HG02870 (cell line): ENCODE measurements at regions not wholly inside any gene's neighbourhood (a gene's known extent, or its start where the extent isn't known, plus 50 kb on each side); places are given as distances from the start of the nearest gene placed in this dataset.
"Not testable (repeated sequence)": the region's sequence is repeated elsewhere in the genome, so short reads cannot be mapped to it uniquely, and the experiment has no call there.

Experiments used
- ATAC-seq: cut with Tn5 transposase; IDR thresholded peaks from one replicate; pipeline ENCODE4 v1.9.1; 2021; ENCODE audit warnings: mild to moderate bottlenecking, moderate library complexity; ENCODE audit not compliant: unreplicated experiment

DNA sequence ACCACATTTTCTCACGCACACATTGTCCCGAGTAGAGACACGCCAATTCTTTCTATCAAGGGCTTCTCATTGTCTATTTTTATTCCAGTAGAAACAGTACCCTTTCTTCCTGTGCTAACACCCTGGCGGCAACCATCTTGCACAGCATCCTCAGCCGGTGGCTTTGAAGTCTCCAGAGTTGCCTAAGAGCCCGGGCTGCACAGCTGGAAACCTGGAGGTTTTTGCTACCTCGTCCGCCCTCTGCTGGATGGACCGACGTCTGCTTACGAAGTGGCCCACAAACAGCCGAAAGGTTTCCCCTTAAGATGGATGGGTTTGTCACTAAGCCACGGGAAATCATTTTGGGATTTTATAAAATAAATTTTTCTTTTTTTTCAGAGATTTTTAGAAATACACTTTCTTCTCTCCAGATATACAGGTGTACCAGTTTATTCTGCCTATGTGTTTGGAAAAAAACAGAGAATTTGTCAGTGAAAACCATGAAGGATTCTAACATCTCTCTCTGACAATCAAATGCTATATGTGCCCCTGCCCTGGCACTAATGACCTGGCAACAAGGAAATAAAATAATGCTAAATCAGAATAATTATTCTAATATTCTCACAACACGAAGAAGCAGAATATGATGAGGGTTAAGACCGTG, 81.8 kb upstream of the FAM204A start:
- ATAC-seq = peak; percentile 92

- ATAC-seq = no peak
Observed at GRCh38 chr10:118422241-118422640, 80.1 kb upstream of the FAM204A start.

DNA sequence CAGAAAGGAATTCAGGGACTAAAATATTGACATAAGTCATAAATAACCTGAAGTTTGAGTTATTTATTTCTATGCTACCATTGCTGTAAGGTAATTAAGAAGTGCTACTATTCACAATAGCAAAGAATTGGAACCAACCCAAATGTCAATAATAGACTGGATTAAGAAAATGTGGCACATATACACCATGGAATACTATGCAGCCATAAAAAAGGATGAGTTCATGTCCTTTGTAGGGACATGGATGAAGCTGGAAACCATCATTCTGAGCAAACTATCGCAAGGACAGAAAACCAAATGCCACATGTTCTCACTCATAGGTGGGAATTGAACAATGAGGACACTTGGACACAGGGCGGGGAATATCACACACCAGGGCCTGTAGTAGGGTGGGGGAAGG, 77.9 kb upstream of the FAM204A start:
- not testable (repeated sequence) for ATAC-seq

DNA sequence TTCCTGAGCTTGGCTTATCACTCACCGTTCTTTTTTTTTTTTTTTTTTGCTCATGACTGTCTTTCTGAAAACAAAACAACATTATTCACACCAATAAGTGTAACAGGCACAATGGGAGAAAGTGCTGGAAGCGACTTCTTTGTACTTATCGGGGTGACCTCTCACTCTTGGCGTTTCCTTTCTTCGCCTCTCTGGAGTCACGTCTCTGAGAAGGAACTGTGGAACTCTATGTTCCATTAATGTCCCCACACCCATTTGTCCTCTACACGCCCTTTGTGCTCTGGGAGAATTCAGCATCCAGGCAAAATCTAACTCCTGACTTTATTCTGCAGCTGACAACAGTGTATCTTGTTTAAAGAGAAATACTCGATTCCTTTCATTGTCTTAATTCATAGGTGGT, 70.8 kb upstream of the FAM204A start:
- no peak for ATAC-seq

GRCh38 chr10:118412132-118412760, 70.1 kb upstream of the FAM204A start:
- ATAC-seq = no peak

DNA sequence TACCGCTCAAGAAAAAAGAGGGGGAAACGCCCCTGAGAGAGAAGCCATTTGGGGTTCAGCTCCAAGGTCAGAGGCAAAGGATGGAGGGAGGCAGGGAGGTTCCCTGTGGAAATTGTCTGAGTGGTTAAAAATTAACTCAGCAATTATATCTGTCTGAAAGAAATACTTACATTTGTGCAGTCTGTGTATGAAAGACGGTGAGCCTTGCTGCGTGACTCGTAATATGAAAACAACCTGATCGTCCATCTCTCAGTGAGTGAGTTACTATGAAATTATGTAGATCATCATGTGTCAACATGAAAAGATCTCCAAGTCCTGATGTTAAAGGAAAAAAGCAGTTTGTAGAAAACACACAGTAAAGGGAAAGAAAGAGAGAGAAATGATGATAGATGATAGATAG, 67.2 kb upstream of the FAM204A start:
- ATAC-seq = no peak

DNA sequence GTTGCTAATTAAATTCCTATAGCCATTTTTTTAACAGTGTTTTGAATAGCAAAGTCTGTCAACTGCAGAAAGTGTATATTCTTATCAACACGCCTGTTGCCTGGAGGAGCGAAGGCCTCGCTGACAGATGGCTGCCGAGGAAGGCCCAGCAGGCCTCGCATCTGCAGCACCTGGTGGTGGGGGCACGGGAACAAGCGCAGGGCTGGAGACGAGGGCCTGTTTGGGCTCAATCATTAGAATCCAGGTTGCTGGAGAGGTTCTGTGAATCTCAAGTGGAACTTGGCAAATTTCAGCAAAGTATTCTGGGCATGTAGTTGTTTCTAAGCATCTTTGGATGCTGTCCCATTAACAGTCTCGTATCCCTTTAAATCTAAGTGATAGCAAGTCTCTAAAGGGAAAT, 66.1 kb upstream of the FAM204A start:
- ATAC-seq = no peak

DNA sequence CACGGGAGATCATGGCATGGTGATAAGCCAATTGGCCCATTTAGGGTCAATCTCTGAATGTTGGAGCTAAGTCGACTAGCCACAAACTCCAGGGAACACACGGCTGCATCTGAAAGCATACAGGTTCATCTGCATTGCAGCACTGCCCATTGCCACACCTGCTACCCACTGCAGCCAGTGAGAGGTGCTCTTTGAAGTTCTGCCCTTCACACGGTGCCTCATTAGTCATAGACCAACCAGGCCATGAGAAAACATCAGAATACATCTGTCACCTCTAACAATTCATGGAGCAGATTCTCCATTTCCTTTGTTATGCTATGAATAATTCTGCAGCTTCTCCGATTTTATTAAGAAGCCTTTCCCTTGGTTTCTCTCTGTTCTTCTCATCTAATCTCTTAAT, 65.7 kb upstream of the FAM204A start:
- no peak for ATAC-seq

DNA sequence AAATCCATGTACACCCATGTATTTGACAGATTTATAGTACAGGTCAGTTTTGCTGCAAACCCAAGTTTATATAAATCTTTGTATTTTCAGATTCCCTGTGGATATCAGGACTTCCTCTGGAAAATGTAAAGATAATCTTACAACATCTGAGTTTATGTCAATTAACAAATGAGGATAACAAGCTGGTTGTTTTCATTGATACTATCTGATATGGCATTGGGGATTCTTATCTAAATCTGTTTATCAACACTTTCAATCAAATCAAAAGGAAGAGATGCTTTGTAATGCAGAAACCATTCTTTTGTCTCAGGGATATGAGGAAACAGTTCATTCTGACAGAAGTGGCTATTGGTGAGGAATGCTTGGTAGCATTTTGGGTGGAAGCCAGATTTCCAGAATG, 64.9 kb upstream of the FAM204A start:
- no peak for ATAC-seq

DNA sequence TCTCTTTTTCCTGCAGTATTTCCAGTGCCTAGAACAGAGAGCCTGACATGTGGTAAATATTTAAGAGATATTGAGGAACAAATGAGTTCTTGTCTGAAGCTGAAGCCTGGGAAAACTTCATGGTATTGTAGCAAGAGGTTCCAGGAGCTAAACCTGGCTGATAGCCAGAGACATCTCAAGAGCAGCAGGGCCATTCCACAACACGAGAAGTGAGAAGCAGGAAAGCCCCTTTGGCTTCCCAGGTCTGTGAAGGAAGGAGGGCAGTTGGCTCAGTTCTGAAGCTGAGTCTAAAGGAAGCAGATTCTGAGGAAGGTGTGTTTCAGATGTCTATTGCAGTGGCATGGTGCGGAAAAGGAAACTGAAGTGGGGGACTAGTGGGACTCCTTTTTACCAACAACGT, 63.8 kb upstream of the FAM204A start:
- ATAC-seq = no peak

DNA sequence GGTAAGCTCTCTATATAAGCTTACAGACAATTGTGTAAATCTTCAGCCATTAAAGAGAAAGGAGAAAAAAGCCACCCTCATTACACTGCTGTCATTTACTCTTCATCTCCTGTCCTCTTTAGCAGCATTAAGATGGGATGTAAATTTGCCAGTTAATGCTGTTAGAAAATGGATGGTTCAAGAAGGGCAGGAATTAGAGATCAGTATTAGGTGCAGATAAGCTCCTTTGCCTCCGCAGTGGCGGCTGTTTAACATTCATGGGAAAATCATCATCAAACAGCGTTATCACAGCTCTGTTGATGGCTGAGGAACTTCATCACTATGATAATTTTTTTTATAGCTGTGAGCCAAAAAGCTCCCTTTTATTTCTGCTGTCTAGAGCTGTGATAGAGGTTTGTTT, 61.8 kb upstream of the FAM204A start:
- ATAC-seq = no peak

DNA sequence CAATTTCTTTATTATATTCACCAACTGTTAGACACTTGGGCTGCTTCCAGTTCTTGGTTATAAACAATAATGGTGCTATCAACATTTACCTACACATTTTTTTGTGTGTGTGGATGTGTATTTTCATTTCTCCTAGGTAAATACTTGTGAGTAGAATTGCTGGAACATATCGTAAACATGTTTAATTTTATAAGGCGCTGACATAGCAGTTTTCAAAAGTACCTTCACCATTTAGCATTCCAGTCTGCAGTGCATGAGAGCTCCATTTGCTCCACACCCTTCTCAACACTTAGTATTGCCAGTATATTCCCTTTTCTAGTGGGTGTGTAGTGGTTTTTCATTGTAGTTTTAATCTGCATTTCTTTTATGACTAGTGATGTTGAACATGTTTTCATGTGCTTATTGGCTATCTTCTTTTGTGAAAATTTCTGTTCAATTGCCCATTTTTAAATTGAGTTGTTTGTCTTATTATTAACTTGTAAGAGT, 59.6 kb upstream of the FAM204A start:
- ATAC-seq = no peak

DNA sequence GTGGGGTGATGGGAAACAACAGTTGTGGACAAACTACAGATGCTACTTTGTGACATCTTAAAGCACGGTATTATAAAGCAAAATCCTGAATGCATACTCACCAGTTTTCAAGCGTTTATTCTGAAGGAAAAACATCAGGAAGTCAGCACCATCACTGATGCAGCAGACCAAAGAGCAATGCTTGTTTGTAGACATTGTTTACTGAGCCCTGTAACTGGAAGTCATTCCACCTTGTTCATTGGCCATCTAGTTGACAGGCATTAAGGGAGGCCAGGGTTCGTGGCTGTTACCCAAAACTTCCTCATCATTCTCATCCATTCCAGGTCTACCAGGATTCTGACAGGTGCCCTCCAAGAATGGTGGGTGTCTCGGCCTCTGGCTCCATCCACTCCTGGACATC, 55.3 kb upstream of the FAM204A start:
- no peak for ATAC-seq

- ATAC-seq = no peak
Observed at GRCh38 chr10:118395947-118396346, 53.8 kb upstream of the FAM204A start.

DNA sequence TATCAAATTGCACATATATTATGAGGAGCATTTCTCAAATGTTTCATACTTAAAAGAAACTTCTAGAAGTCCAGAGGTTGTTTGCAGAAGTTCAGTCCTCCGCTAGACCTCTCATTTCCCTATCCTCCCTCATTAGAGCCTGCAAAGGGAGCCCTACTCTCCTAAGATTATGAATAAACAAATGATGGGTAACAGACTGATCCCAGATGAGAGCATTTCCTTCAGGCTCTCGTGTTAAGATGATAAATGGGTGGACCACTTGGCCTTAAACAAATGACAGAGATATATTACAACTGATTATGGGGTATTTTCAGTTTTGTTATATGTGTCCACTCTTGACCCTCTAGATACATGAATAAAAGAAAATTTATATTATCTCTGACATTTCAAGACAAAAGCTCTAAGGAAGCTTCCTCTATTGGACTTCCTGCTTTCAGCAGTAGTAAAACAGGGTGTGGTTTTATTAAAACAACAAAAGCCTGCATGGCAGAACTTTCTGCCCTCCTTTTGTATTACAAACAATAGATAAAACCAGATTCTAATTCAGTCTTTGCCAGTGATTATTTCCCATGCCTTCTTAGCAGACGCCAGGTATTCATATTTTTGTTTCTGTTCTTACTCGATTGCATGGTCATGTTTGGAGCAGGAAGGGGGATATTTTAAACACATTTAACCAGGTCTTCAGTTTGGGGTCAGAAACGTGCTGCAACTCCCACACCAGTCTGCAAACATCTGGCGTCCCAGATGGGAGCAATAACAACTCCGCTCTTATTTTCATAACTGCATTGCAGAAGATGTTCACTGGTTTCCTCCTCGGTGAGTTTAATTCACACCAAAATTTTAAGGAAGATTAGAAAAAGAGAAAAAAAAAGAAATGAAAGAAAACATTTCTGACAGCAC, 52.4 kb upstream of the FAM204A start:
- no peak for ATAC-seq

- no peak for ATAC-seq
Observed at GRCh38 chr10:118392761-118393160, 50.6 kb upstream of the FAM204A start.
